Suprapubic skin (tissue), 4 donors: ENCODE measurements at regions not wholly inside any gene's neighbourhood (a gene's known extent, or its start where the extent isn't known, plus 50 kb on each side); places are given as distances from the start of the nearest gene placed in this dataset.

Source experiments
- CTCF ChIP-seq, 2 donors: fragments of 200-600 bp in 1 of 2; fragments of 450-650 bp in 1 of 2; sonication (generic) in 1 of 2; IDR thresholded peaks; one replicate each; pipeline ENCODE4 v1.5.1; 2016 to 2019; ENCODE audit warnings: antibody characterized with exemption in 2 of 2, mild to moderate bottlenecking in 1 of 2, moderate library complexity in 1 of 2
- EP300 ChIP-seq: sonication (generic); formaldehyde crosslinking; IDR thresholded peaks from one replicate; pipeline ENCODE4 v1.6.1; 2017; ENCODE audit warnings: antibody characterized with exemption
- POLR2AphosphoS5 ChIP-seq, 3 donors: sonication (generic); formaldehyde crosslinking; IDR thresholded peaks; one replicate each; pipeline ENCODE4 v1.6.1; 2017; ENCODE audit warnings: antibody characterized with exemption in 3 of 3

- TF ChIP-seq CTCF (IDR thresholded peaks at IDR 0.05) (no peak), EP300 (no peak), POLR2AphosphoS5 (IDR thresholded peaks at IDR 0.05) (no peak)
Observed at GRCh38 chr1:31507676-31508530, 68.4 kb upstream of the TINAGL1 start.
